ENCODE measurements at regions not wholly inside any gene's neighbourhood (a gene's known extent, or its start where the extent isn't known, plus 50 kb on each side); places are given as distances from the start of the nearest gene placed in this dataset.
"Not testable (repeated sequence)": the region's sequence is repeated elsewhere in the genome, so short reads cannot be mapped to it uniquely, and the experiment has no call there.

- TF ChIP-seq CTCF (IDR thresholded peaks at IDR 0.05; ENCODE audit: insufficient read depth, missing control alignments) = no peak
- no peak for DNase-seq (ENCODE audit: insufficient read length, low spot score)
- no peak for FAIRE-seq
These were observed 222.4 kb upstream of the UBL3 start for GRCh38 chr13:30072818-30073186.

GRCh38 chr13:30071969-30072817, 221.8 kb upstream of the UBL3 start:
- no peak for TF ChIP-seq CTCF (IDR thresholded peaks at IDR 0.05; ENCODE audit: insufficient read depth, missing control alignments)
- DNase-seq (ENCODE audit: insufficient read length, low spot score) = no peak
- no peak for FAIRE-seq

- FAIRE-seq (no peak), DNase-seq (ENCODE audit: insufficient read length, low spot score) (no peak)
- TF ChIP-seq CTCF (IDR thresholded peaks at IDR 0.05; ENCODE audit: insufficient read depth, missing control alignments) = no peak
These were observed 214.8 kb upstream of the UBL3 start for GRCh38 chr13:30065181-30065580.

GRCh38 chr13:30063892-30064291, 213.5 kb upstream of the UBL3 start:
- DNase-seq (ENCODE audit: insufficient read length, low spot score) (no peak), FAIRE-seq (no peak)
- TF ChIP-seq CTCF (IDR thresholded peaks at IDR 0.05; ENCODE audit: insufficient read depth, missing control alignments) = no peak

- DNase-seq (ENCODE audit: insufficient read length, low spot score) (no peak), FAIRE-seq (no peak)
- no peak for TF ChIP-seq CTCF (IDR thresholded peaks at IDR 0.05; ENCODE audit: insufficient read depth, missing control alignments)
These were observed 210.8 kb upstream of the UBL3 start for GRCh38 chr13:30061217-30061616.

GRCh38 chr13:30058429-30058828, 208.0 kb upstream of the UBL3 start:
- DNase-seq (ENCODE audit: insufficient read length, low spot score) (no peak), FAIRE-seq (no peak)
- no peak for TF ChIP-seq CTCF (IDR thresholded peaks at IDR 0.05; ENCODE audit: insufficient read depth, missing control alignments)

- FAIRE-seq; DNase-seq (ENCODE audit: insufficient read length, low spot score): not testable (repeated sequence)
These were observed 204.1 kb upstream of the UBL3 start for GRCh38 chr13:30054546-30054945.

All from D721Med (cell line).